NCI-H2081 treated with DMSO at 0.1 percent for 48 hours (cell line): ENCODE measurements at regions not wholly inside any gene's neighbourhood (a gene's known extent, or its start where the extent isn't known, plus 50 kb on each side); places are given as distances from the start of the nearest gene placed in this dataset.

Source experiments
- DNase-seq: peaks from one replicate; lab custom pipeline; 2025; lab: John Stamatoyannopoulos, UW

DNA sequence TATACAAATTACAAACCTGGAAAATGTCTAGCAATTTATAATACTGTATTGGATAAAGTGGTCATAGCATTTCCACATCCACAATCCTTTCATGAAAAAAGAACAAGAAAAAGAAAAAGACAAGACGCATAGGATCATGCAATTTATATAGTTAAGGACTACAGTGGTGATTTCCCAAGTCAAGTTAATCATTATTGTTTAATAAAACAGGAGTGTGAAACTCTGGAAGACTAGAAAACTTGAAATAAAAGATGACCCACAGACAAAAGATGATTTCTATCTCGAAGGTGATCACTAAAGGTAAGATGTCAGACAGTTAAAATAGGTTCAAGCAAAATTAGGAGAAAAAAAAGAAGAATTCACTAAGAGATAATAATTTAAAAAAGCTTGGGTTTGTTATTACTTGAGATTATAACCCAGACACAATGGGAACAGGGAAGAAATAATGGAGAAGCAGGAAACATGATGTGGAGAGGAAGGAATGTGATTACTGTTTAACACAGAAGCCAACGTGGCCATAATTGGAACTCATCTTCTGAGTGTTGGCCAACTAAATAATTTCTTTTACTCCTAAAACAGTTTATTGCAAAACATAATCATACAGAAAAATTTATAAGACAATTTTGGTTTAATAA lies 441.2 kb upstream of the ANO3 start:
- DNase-seq = no peak

- no peak for DNase-seq
Measured at GRCh38 chr11:25891960-25892359, 440.0 kb upstream of the ANO3 start.

DNA sequence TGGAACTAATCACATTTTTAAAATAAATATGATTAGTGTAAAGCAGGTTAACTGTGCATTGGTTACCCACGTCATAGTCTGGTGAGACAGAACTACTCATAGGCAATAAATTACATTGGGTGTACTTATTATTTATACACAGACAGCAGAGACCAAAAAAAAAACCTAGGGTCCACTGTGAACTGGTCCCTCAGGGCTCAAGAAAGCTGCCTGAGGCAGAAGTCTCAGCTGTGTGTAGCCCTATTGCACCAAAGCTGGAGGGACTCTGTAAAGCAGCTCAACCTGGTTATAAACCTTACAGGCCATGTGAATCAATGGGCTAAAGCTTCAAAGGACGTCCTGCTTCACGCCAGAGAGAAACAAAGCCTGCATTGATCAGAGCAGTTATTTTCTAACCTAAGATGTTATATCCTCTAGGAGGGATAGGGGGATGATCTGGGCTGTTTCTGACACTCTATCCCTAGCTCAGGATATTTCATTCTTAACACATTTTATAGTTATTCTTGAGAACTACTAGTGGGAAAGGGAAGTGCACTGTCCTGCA lies 432.2 kb upstream of the ANO3 start:
- DNase-seq = no peak

- DNase-seq = no peak
Measured at GRCh38 chr11:25900814-25901213, 431.1 kb upstream of the ANO3 start.

GRCh38 chr11:25901415-25901814 lies 430.5 kb upstream of the ANO3 start:
- no peak for DNase-seq

- no peak for DNase-seq
Measured at GRCh38 chr11:25902476-25902875, 429.5 kb upstream of the ANO3 start.

DNA sequence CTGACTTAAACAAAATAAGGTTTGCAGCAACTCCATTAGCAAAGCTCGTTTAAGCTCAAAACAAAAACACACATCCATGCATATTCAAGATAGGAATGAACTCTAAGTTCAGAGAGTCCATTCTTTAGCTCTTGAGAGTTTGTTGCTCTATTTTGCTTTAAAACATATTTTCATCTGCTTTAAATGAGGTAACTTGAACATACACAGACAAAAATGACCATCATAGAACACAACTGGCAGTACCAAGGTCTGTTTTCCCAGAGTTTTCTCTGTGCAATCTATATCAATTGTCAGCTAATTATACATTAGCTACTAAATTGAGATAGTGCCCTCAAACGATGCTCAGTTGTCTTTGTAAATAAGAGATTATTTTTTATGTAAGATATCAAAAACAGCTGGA lies 423.2 kb upstream of the ANO3 start:
- no peak for DNase-seq

GRCh38 chr11:25910086-25910485 lies 421.8 kb upstream of the ANO3 start:
- DNase-seq = peak; percentile 87

- DNase-seq = no peak
Measured at GRCh38 chr11:25920356-25920755, 411.6 kb upstream of the ANO3 start.

- no peak for DNase-seq
Measured at GRCh38 chr11:25924586-25924985, 407.3 kb upstream of the ANO3 start.

- no peak for DNase-seq
Measured at GRCh38 chr11:25925359-25925758, 406.6 kb upstream of the ANO3 start.

- no peak for DNase-seq
Measured at GRCh38 chr11:25927411-25927953, 404.4 kb upstream of the ANO3 start.

DNA sequence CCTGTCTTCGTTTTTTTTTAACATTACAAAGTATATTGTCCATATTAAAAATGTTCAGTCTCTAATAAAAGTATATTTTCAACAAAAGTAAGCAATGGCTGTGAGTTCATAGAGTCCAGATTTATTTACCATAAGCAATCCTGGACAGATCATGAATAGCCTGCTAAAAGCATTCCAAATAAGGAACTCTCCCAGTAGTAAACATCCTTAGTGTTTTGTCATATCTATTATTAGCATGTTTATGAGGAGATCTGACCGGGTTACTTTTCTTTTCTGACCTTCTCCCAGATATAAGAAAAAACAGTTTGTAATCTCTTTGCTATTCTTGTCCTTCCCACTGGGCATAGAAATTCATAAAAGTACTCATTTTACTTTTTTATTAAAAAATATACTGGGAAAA lies 403.9 kb upstream of the ANO3 start:
- no peak for DNase-seq

GRCh38 chr11:25938952-25939351 lies 393.0 kb upstream of the ANO3 start:
- no peak for DNase-seq

GRCh38 chr11:25939691-25940090 lies 392.2 kb upstream of the ANO3 start:
- no peak for DNase-seq

DNA sequence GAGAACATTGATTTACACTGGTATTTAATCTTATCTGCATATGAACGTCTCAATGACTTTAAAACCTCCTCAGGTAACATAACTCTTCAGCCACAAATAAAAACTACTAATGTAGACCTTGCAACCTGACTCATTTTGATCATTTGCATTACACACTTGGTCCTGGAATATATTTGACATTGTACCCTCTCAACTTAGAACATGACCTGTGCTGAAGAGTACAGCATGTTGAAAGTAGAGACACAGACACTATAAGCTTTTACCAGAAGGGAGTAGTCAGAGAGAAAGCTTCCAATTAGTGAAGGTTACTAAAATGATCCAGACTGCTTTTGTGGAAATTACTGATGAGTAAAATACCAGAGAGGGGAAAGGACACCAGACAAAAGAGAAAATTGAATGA lies 390.6 kb upstream of the ANO3 start:
- no peak for DNase-seq

- DNase-seq = no peak
Measured at GRCh38 chr11:25943031-25943430, 388.9 kb upstream of the ANO3 start.

- no peak for DNase-seq
Measured at GRCh38 chr11:25943777-25944661, 387.9 kb upstream of the ANO3 start.

- no peak for DNase-seq
Measured at GRCh38 chr11:25949918-25950317, 382.0 kb upstream of the ANO3 start.

DNA sequence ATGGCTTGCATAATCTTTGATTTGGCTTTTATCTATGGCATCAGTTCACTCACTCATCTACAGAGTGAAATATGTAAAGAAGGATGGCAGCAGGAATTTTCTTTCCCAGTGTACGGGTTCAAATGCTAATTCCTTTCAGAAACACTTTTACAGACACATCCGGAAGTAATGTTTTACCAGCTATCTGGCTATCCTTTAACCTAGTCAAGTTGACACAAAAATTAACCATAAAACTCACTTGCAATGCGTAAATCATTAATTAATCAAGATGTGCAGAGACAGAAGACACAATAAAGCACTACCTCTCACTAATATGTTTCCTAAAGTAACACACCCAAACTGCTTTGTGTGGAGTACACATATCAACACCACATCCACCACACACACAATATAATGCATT lies 378.9 kb upstream of the ANO3 start:
- no peak for DNase-seq

GRCh38 chr11:25958045-25958444 lies 373.9 kb upstream of the ANO3 start:
- DNase-seq = no peak

DNA sequence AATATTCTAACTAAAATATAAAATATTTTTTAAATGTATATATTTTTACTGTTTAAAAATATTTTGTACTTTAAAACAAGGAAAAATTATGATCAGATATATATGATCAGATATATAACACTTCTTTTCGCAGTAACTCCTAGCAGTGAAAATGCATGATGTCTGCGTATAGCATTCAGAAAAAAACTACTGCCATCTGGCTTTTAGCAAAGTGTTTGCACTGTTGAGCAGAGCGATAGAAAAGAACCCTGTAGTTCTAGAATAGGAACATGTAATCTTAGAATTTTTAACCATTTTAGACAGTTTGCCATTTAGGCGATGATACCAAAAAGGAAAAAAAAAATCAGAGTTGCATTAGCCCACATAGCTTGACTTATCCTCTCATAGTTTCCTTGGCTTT lies 370.4 kb upstream of the ANO3 start:
- no peak for DNase-seq
